ENCODE measurements at regions not wholly inside any gene's neighbourhood (a gene's known extent, or its start where the extent isn't known, plus 50 kb on each side); places are given as distances from the start of the nearest gene placed in this dataset.

DNA sequence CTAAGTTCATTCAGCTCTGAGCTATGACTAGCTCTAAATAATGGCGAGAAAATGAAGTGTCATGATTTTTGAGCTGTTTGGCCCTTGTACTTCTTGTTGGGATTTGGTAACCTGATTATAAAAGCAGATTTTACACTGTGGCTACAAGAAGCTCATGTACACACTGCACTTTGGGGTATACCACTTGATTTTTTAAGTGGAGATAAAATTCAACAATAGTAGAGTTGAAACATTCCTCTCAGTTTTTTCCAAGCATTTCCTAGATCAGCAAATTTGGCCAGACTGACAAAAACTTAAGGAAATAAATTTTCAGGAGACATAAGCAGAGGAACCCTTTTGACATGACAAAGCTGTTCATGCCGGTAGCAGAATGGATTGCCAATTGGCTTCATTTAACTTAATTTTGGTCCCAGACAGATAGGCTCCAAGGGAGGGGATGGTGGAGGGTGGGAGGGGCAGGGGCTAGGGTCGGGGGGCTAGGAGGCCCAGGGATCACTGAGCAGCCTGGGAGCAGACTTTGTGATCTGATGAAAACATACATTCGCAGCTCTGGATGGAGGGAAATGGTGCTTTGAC, 575.9 kb downstream of the METTL15 start:
- no peak for DNase-seq

DNA sequence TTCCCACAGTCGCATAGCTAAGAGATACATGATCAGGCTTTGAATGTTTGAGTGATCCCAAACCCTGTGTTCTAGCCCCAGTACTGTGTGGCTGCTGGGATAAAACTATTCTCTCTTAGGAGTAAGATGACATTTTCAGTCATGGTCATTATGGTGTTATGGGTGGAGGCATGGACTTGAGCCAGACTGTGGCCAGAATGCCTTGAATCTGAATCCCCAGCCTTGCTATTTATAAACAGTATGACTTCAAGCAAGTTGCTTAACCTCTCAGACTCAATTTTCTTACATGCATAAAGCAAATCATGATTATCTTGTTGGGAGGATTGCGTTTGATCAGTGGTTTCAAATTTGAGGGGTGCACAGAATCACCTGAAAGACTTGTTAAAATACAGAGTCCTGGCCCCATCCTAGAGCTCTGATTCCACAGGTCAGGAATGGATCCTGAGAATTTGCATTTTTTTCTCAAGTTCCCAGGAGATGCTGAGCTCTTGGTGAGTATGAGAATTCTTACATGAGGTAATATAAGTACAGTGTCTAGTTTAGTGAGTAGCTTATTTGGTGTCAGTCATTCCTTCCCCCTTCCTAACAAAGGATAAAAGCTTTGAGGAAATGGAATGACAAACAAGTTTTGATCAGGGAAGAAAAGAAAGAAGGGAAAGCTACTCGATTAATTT, 571.7 kb downstream of the METTL15 start:
- DNase-seq: peak in 1 of 3 donors; percentile 24

DNA sequence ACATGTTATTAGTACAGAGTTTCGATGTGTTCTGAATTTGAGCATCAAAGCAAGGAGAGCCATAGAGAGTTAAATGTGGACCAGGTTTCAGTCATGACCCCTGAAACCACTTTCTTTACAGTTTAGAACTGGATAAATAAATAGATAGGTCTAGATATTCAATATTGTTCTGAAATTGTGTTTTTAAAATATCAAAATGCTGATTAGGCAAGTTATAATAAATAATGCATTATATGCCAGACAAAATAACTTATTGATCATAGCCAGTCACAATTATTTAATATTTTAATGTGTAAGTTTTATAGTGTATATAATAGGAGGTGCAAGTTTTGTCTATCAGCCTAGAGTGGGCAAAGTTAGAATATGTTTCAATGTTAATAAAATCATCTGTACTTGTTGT, 569.5 kb downstream of the METTL15 start:
- DNase-seq: no peak

DNA sequence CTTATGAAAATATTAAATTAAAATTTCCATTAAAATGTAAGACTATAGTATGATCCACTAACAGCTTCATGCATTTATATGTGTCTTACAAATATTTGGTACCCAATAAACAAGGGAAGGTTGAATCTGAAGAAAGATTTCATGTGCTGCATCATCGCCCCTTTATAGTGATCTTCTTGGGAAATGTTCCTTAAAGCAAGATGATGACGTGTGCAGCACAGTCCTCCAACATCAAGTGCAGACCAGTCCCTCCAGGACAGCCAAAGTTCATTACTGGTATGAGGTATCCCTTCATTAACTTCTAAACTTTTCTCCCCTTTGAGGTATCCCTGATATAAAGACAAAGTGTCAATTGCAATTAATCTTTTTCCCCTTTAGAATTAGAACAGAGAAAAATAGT, 567.0 kb downstream of the METTL15 start:
- DNase-seq: no peak

DNA sequence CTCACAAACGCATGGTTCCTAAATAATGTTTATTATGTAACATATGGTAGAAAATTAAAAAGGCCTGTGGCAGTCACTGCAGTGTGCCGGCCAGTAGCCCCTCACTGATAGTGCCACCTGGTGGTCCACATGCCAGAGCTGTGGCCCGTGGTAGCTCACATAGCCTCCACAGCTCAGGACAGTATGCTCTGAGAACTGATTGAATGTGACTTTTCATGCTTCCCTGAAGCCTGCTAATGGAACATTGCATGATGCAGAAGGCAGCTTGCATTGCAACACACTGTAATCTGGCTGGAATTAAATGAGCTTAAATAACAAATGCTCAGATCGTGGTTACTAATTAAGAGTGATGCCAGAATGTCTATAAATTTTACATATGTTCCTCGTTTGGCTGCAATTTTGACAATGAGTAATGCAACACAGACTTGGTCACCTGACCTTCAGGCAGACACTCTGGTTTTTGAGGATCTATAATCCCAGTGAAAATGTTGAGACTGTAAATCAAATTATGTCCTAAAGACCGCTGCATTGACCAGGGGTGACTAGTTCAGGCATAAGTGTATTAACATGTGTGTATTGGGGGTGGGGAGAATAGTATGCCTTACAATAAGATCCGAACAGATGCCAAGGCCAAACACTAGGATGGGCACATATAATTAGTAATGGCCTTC, 566.4 kb downstream of the METTL15 start:
- DNase-seq: peak; percentile 10 to 76 (median 45)

DNA sequence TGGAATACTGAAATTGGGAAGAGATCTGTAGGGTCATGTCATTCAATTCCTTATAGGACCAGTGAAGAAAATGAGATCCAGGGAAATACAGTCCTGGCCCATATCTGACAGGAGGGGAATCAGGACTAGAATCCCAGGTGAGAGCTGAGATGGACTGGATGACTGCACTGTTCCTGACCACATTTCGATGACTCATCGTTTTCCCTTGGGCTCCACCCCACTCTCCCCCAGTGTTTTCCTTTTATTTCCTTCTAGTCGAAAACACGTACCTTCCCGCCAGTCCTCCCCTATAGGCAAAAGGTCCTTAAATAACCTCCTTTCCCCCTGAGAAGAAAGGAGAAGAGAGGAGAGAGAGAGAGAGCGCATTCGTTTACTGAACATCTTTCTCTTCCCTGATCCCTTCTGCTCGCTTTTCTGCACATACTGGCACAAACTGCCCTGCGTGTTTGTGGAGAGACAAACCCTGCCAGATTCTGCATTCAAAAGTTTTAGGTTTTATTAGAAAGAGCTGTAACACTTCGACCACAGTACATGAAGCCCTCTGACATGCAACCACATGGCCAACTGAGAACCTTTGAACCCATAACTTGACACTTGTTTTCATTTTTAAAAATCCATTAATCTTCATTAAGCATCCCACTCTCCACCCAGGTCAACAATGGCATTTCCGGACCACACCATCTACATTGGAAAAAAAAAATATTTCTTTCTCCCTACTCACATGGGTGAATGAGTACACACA, 565.7 kb downstream of the METTL15 start:
- peak in 1 of 3 donors; percentile 37 for DNase-seq

DNA sequence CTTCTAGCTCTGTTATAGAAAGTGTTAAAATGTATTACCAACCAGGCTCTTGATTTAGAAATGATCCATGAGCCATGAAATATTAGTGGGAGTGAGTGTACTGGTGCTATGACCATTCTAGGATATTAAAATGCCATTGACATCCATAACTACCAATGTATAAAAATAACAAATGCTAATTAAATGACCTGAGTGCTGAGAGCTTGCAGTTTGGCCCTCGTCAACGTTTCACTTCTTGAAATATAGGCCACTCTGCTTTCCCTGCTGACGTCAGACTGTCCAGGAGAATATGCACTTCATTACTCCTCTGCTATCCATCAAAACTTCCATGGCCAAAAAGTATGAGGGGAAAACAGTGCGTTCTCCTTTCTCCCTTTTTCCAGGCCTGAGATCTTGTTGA, 563.1 kb downstream of the METTL15 start:
- peak in 1 of 3 donors; percentile 9 for DNase-seq

DNA sequence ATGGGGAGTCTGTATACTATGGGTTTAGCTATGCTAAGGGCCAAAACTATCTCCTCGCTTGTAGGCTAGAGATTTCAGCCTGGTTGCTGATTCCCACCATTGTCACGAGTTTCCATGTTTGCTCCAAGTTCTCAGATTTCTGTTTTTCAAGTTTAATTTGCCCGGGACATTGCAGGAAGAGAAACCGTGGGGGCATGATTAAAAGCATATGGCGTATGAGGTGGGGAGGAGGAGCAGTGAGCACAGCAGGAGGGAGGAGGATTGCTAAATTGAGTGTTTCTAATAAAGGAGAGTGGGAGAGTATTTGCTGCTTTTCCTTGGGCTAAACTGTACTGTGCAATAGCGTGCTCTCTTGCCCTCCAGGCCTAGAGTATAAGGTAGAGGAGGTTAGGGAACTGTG, 558.4 kb downstream of the METTL15 start:
- peak in 1 of 3 donors; percentile 46 for DNase-seq

DNA sequence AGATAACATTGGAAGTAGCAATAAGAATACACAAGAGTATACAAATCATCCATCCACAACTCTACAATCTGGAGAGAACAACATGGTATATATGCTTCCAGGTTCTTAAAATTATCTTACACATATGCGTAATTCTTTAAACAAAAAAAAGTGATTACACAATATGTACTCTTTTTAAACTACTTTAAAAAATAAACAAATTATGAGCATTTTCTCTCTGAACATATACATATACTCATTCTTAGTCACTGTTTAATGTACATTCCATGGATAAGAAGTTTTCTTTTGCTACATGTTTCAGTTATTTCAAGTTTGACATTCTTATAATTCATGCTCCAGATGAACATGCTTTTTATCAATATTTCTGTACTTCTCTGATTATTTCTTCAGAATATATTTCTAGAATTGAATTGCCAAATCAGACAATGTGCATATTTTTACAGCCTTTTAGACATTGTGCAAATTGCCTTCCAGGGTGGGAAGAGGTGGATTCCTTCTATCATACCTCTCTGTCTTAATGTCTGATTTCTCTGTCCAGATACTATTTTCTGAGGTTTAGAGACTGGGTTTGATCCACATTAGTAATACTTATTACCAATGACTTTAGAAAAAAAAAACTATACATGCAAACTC, 551.6 kb downstream of the METTL15 start:
- DNase-seq: no peak

DNA sequence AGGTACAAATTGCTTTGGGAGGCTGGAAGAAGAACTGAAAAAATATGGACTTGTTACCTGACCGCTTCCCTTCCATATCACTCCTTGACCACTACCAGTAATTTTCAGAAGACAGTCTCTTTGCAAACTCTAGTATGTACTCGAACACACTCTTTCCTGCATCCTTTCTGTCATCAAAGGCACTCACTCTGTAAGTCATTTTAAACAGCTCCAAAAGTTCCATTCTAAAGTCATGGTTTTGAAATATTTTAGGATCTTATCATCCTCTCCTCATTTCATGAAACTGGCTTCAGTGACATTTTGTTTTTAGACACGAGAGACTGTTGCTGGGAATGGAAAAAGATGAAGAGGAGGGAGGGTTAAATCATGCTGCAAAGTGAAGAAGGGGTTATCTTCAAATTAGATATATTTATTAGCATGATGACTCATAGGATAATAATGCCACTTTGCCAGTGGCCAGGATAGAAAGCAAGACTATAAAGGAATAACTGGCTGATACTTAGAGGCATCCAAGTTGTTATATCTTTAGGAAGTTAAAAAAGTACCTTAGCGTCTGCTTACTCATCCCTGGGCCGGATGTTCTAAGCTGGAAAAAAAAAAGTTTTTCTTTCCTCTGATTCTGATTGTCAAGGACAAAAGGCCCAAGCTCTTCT, 549.3 kb downstream of the METTL15 start:
- no peak for DNase-seq

DNA sequence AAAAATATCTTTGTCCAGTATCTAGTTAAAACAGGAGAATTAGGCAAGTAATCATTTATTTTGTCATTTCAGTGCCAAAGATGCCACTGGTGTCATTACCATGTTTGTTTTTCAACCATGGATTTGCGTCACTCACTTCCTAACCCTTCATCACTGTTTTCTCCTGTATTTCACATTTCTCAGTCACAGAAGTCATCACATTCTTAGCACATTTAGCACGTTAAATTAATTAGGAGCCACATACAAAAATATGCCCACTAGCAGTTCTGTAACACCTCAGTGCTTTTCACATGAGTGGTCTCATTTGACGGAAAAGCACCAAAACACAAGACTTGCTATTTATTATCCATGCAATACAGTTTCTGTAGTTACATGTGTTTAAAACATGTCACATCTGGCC, 546.0 kb downstream of the METTL15 start:
- no peak for DNase-seq

DNA sequence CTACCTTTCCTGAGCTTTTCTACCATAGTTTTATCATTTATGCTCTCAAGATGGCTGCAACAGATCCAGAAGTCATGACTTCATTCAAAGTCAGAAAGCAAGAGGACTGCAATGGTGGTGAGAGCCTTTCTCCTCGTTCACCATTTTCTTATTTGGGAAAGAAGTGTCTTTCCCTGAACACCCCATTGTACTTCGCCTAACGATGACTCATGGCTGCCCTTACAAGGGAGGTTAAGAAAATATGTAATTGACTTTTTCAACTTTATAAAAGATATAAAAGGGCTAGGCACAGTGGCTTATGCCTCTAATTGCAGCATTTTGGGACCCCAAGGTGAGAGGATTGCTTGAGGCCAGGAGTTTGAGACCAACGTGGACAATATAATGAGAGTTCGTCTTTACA, 541.7 kb downstream of the METTL15 start:
- no peak for DNase-seq

DNA sequence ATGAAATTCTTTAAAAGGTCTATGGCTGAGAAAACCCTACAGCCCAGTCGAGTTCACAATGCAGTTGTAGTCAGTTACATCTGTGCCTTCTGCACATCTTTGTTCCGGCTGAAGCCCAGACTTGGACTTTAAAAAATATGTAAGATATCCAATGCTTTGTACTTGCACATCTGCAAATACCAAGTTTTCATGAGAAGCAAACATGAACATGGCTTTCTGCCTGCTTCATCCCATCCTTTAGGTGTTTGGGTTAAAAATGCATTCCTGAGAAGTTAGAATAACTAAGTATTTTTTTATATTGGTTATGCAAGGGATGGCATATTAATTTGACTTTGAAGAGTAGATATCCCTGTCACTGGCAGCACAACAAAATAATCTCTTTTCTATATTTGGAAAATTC, 528.4 kb downstream of the METTL15 start:
- no peak for DNase-seq

DNA sequence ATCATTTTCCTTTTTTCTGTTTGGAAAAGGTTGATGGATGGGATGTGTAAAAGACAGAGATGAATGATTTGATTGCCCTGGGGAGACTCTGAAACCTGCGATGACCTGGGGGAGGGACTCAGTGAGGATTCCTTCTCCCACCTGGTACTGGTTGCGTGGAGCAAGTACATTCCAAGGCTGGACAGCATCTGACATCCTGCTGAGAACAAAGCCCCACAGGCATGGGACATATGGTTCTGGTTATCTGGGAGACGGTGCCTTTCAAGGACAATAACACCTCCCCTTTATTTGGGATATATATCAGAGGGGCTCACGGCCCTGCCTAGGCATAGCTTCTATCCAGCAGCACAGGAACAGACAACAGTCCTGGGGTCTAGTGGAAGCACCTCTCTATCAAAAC, 527.8 kb downstream of the METTL15 start:
- no peak for DNase-seq

DNA sequence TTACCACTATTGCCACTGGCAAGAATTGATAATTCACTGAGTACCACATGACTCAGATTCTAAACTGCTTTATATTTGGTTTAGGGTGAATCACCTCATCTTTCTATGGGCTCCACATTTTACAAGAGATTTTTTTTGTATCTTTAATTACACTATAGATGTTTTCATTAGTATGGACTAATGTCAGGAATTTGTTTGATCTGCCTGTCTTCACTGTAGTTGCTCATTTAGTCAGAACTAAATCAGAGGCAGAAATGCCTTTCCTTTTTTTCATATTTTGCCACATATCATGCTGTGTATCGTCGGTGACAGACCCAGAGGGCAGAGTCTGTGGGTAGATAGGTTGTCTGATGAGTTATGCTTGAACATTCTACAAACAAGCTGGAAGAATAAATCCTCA, 524.1 kb downstream of the METTL15 start:
- no peak for DNase-seq

DNA sequence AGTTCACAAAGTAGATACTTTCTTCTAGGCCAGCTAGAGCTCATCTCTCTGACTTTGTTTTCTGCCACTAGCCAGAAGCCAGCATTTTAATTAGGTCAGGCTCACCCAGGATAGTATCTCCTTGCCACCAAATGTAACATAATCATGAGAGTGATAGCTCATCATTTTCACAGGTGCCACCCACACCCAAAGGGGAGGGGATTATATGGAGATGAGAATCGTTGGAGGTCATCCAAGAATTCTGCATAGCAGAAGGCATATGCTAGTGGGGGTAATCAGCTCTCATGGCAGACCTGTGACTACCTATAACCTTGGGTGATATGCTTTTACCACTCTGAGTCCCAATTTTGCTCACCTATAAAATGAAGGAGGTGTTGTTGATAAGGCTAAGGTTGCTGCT, 523.0 kb downstream of the METTL15 start:
- no peak for DNase-seq

DNA sequence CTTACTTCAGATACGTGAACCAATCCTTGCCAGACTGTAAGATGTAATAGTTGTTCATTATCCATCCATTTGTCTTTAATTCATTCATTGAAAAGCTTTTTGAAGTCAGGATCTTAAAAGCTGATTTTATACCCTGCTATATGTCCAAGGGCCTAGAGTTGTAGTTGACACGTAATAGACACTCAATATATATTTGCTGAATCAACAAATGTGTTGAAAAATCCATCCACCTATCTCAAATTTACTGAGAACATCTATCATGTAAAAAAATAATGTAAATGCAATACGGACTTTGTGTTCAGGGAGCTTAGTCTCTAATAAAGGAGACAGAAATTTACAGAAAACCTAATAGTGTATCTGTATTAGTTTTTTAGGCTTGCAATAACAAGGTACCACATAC, 521.0 kb downstream of the METTL15 start:
- DNase-seq: no peak

DNA sequence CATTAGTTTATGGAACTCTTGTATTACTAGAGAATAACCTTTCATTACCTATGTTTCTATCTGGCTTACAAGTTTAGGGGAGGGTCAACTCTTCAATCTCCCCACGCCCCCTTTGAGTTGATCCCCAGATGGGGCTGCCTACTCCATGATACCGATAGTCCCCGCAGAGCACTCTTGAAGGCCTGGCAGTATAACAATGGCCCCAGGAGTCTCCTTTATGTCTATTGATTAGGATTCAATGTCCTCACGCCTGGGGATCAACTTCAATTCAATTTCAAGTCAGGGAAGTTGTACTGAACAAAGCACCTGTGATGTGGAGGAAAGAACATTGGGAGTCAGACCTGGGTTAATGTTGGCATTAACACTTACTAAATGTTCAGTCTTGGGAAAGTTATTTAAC, 520.2 kb downstream of the METTL15 start:
- DNase-seq: no peak

DNA sequence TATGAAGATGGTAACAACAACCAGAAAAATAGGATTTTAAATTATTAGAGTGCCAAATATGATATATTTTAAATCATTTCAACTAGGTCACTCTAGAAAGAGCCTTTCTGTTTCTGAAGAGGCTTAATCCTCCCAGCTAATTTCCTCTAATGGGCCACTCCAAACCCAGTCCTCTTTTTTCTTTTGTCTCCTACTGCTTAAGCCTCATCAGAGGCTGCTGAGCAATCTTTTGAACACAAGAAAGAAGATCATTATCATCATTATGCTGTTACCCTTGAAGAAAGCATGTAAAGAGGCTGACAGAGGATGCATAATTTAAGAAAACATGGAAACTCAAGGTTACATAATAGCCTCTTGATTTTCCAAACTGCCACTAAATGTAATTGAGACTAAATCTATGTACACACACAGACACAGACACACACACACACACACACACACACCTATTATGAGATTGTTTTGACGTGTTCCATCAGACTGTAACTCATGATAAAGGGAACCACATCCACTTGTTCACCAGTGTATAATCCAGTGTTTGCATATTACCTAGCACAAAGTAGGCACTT, 519.6 kb downstream of the METTL15 start:
- no peak for DNase-seq

DNA sequence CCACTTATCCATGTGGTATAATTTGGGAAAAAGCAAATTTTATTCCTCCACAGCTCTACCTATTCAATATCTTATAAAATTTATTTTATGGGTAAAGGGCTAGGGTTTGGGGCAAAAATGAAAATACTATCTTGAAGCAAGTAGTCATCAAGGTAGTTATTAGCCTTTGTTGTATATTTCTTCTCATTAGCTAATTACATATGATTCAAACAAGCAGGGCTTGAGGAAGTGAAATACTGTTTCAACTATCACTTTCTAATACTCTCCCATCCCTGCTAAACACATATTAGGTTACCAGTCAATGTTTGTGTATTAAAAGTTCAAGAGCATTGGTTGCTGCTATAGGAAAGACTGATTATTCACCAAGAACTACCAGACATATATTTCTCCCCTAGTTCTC, 517.3 kb downstream of the METTL15 start:
- no peak for DNase-seq

DNA sequence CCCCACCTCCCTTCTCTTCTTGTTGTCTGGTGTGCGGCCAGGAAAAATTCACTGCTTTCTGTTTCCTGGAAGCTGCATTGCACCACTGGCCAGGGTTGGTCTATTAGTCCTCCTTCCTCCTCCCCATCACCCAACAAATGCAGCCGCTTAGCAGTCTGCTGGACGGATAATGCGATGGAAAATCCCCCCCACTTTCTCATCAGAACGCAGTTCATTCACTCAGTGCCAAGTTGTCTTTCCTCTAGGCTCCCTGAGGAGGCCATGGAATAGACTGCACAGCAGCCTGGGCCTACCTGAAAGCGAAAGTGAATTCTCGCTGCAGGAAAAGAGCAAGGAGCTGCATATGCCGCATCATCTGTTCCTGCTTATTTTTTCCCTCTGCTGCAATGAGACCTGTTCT, 513.6 kb downstream of the METTL15 start:
- DNase-seq: peak; percentile 70 to 90 (median 82)
